ENCODE measurements at regions not wholly inside any gene's neighbourhood (a gene's known extent, or its start where the extent isn't known, plus 50 kb on each side); places are given as distances from the start of the nearest gene placed in this dataset.

DNA sequence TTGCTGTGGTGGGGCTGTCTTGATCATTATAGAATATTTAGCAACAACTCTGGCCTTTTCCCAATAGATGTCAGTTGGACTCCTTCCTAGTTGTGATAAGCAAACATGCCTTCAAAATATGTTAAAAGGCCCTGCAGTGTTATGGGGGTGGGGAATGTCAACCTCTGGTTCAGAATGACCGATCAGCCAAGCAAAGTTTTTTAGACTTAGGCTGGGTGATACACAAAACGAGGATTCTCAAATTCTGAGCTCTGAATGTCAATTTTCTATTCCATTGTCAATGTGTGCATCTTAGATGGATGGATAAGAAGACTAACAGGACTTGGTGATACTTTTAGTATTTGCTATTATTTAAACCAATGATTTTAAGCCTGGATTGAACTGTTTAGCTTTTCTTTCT is 940.0 kb upstream of the GRIA3 start:
- TF ChIP-seq POLR2A (IDR thresholded peaks at IDR 0.05) = no peak
- TF ChIP-seq, protein P1, sequence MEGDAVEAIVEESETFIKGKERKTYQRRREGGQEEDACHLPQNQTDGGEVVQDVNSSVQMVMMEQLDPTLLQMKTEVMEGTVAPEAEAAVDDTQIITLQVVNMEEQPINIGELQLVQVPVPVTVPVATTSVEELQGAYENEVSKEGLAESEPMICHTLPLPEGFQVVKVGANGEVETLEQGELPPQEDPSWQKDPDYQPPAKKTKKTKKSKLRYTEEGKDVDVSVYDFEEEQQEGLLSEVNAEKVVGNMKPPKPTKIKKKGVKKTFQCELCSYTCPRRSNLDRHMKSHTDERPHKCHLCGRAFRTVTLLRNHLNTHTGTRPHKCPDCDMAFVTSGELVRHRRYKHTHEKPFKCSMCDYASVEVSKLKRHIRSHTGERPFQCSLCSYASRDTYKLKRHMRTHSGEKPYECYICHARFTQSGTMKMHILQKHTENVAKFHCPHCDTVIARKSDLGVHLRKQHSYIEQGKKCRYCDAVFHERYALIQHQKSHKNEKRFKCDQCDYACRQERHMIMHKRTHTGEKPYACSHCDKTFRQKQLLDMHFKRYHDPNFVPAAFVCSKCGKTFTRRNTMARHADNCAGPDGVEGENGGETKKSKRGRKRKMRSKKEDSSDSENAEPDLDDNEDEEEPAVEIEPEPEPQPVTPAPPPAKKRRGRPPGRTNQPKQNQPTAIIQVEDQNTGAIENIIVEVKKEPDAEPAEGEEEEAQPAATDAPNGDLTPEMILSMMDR (IDR thresholded peaks at IDR 0.05) = no peak
